ENCODE measurements at regions not wholly inside any gene's neighbourhood (a gene's known extent, or its start where the extent isn't known, plus 50 kb on each side); places are given as distances from the start of the nearest gene placed in this dataset.

DNA sequence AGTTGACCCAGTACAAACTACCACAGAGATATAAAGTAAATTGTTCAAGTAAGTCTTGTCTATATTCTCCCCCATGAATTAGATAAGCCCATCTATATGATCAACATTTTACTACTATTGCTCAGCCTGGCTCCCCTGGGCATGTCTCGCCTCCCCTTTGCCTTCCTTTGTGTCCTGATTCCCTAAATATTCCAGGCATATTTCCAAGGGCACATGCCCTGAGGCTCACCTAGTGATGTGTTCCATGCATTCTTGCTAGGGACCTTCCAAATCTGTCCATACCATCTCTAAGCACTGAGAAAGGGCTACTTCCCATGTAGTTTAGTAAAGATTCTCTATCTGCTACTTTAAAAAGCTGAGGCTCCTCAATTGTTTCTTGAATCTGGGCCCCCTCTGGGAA is 163.1 kb upstream of the ADRA1D start:
- TF ChIP-seq POLR2AphosphoS5 (IDR thresholded peaks at IDR 0.05; ENCODE audit: low read depth, low read length) (no peak), POLR2A (IDR thresholded peaks at IDR 0.05; ENCODE audit: low read depth, low read length) (no peak)
